CD4-positive, alpha-beta T cell (primary cell): ENCODE measurements at regions not wholly inside any gene's neighbourhood (a gene's known extent, or its start where the extent isn't known, plus 50 kb on each side); places are given as distances from the start of the nearest gene placed in this dataset.

Source experiments
- ATAC-seq: fragments of 200-7000 bp; cut with Tn5 transposase; one replicate; pipeline ENCODE4 v1.10.0; 2022; ENCODE audit warnings: mild to moderate bottlenecking; ENCODE audit not compliant: poor library complexity
- CTCF ChIA-PET: fragments of 350-600 bp; sonication (Branson Sonifier 250); formaldehyde crosslinking; loops from one replicate; lab custom pipeline; 2021; ENCODE audit warnings: antibody characterized with exemption, inconsistent platforms; lab: Charles Lee
- POLR2A ChIA-PET: fragments of 350-600 bp; sonication (Branson Sonifier 250); formaldehyde crosslinking; loops from one replicate; lab custom pipeline; 2021; ENCODE audit warnings: antibody characterized with exemption, inconsistent platforms; lab: Charles Lee
- DNase-seq, 14 experiments: peaks; one replicate each; pipeline ENCODE4 v3.0.0-alpha.2; 2013 to 2020; ENCODE audit warnings: mixed read lengths in 2 of 14
- H3K27ac ChIP-seq, 2 donors: one replicate each; pipeline versions ENCODE4 v1.5.1 to v1.7.0; 2013; ENCODE audit warnings: low read length in 2 of 2, low read depth in 1 of 2, mild to moderate bottlenecking in 1 of 2
- H3K27me3 ChIP-seq, 2 experiments: 1 replicate in 1 of 2; 2 replicates in 1 of 2; pipeline versions ENCODE4 v1.6.1 to v1.7.0; 2013; ENCODE audit warnings: low read length in 2 of 2, control low read depth in 1 of 2, mild to moderate bottlenecking in 1 of 2, moderate library complexity in 1 of 2; ENCODE audit not compliant: insufficient read depth in 2 of 2, control insufficient read depth in 1 of 2
- H3K36me3 ChIP-seq: one replicate; pipeline ENCODE4 v1.6.1; 2013; ENCODE audit warnings: low read length, control low read depth; ENCODE audit not compliant: insufficient read depth
- H3K4me1 ChIP-seq: one replicate; pipeline ENCODE4 v1.6.1; 2013; ENCODE audit warnings: low read length, control low read depth; ENCODE audit not compliant: insufficient read depth
- H3K4me3 ChIP-seq: one replicate; pipeline ENCODE4 v1.5.1; 2013; ENCODE audit warnings: mild to moderate bottlenecking, low read length, moderate library complexity
- H3K9me3 ChIP-seq, 2 experiments: 1 replicate in 1 of 2; 2 replicates in 1 of 2; pipeline versions ENCODE4 v1.6.1 to v1.7.0; 2013; ENCODE audit warnings: low read length in 2 of 2, mild to moderate bottlenecking in 2 of 2, control low read depth in 1 of 2, moderate library complexity in 1 of 2; ENCODE audit not compliant: control insufficient read depth in 1 of 2, insufficient read depth in 1 of 2
- H3K27ac Mint-ChIP-seq: one replicate; pipeline ENCODE4 v1.8.0; 2020; ENCODE audit warnings: mixed read lengths
- H3K27me3 Mint-ChIP-seq: one replicate; pipeline ENCODE4 v1.8.0; 2021; ENCODE audit warnings: mixed read lengths
- H3K36me3 Mint-ChIP-seq: one replicate; pipeline ENCODE4 v1.8.0; 2021; ENCODE audit warnings: low read depth, mixed read lengths
- H3K4me1 Mint-ChIP-seq: one replicate; pipeline ENCODE4 v1.8.0; 2021; ENCODE audit warnings: low read depth, mixed read lengths
- H3K4me3 Mint-ChIP-seq: one replicate; pipeline ENCODE4 v1.8.0; 2020; ENCODE audit warnings: mild to moderate bottlenecking, mixed read lengths
- H3K9me3 Mint-ChIP-seq: one replicate; pipeline ENCODE4 v1.8.0; 2020; ENCODE audit warnings: mixed read lengths
- CTCF ChIP-seq: fragments of 200-600 bp; IDR thresholded peaks from one replicate; pipeline ENCODE4 v1.8.0; 2022; ENCODE audit warnings: antibody characterized with exemption, mild to moderate bottlenecking
- intact Hi-C, 2 experiments: fragments of 100-400 bp; cut with DNase I in 1 of 2; cut with micrococcal nuclease in 1 of 2; formaldehyde crosslinking; loops; one replicate each; pipeline versions ENCODE4 v1.15.1 to v1.9.0; 2023 to 2025; cut with DNase I, micrococcal nuclease

DNA sequence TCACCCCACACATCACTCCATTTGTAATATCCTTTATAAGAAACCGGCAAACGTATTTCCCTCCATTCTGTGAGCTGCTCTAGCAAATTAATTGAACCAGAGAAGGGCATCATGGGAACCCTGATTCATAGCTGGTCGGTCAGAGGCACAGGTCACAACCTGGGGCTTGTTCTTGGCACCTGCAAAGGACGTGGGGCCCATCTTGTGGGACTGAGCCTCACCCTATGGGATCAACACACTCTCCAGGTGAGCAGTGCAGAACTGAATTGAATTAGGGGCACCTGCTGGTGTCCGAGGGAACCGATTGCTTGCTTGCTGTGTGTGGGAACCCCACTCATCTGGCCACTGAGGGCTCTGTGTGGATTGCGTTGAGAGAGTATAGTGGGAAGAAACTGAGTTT, 145.3 kb downstream of the CTTN start:
- H3K36me3 ChIP-seq: no peaks in the 10 kb centered on the region
- no peaks in the 10 kb centered on the region for H3K4me1 ChIP-seq
- H3K36me3 Mint-ChIP-seq: no peaks in the 10 kb centered on the region
- H3K27me3 ChIP-seq: no peaks in the 10 kb centered on the region
- ChIA-PET CTCF (no interaction called here), POLR2A (no interaction called here)
- DNase-seq (no peak), ATAC-seq (no peak)
- no peak overlapping the region for H3K4me3 ChIP-seq
- intact Hi-C loops: no loop called here
- no peaks in the 10 kb centered on the region for H3K9me3 Mint-ChIP-seq
- H3K27ac ChIP-seq: no peak overlapping the region
- H3K4me1 Mint-ChIP-seq: no peaks in the 10 kb centered on the region
- no peak for TF ChIP-seq CTCF
- H3K4me3 Mint-ChIP-seq: no peak overlapping the region
- H3K9me3 ChIP-seq: peaks cover 0 to 41% of the 10 kb centered on the region in 2 experiments
- peaks cover 4% of the 10 kb centered on the region for H3K27me3 Mint-ChIP-seq
- no peak overlapping the region for H3K27ac Mint-ChIP-seq

DNA sequence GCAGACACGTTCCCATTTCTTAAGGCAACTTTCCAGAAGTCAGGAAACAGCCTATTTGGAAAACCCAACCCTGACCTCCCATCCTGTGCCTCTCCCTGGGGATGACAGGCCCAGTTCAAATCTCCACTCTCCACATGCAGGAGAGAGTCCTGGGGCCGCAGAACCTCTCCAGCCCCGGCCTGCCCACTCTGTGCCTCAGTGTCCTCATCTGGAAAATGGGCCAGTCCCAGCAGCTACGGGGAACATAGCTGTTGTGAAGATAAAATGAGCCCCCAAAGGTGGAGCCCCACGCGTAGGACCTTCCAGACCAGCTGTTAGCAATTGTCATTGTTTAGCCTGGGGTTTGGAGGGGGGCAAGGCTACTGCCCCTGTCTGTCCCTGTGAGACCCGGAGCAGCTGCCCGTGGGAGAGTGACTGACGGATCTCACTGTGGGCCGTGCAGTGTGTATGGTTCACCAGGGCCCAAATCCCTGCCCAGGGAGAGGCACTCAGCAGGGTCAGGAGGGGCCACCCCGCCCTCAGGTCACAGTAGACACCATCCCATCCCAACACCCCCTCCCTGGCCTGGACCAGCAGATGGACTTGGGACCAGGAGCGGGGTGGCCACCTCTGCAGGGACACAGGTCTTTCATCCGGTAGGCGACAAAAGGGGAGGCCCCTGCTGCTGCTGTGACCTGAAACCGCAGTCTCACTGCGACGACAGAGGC, 145.9 kb downstream of the CTTN start:
- no peak for DNase-seq
- H3K27ac ChIP-seq: no peak overlapping the region

GRCh38 chr11:70544774-70545609, 146.7 kb downstream of the CTTN start:
- Mint-ChIP-seq H3K9me3 (no peaks in the 10 kb centered on the region), H3K4me1 (no peaks in the 10 kb centered on the region), H3K36me3 (no peaks in the 10 kb centered on the region), H3K27ac (no peak overlapping the region), H3K27me3 (peaks cover 4% of the 10 kb centered on the region), H3K4me3 (no peak overlapping the region)
- Histone ChIP-seq H3K27me3 (no peaks in the 10 kb centered on the region), H3K4me3 (no peak overlapping the region), H3K27ac (no peak overlapping the region), H3K9me3 (peaks cover 0 to 34% of the 10 kb centered on the region in 2 experiments), H3K36me3 (no peaks in the 10 kb centered on the region), H3K4me1 (no peaks in the 10 kb centered on the region)
- TF ChIP-seq CTCF: no peak
- DNase-seq (no peak), ATAC-seq (no peak)
- POLR2A ChIA-PET: no interaction called here
- CTCF ChIA-PET: no interaction called here
- intact Hi-C loops: no loop called here

More for the DNA sequence above, 145.9 kb downstream of the CTTN start:
- no peak overlapping the region for H3K4me3 Mint-ChIP-seq
- H3K4me1 Mint-ChIP-seq: no peaks in the 10 kb centered on the region
- Histone ChIP-seq H3K27me3 (no peaks in the 10 kb centered on the region), H3K9me3 (peaks cover 0 to 35% of the 10 kb centered on the region in 2 experiments), H3K4me1 (no peaks in the 10 kb centered on the region), H3K36me3 (no peaks in the 10 kb centered on the region), H3K4me3 (no peak overlapping the region)
- H3K27me3 Mint-ChIP-seq: peaks cover 4% of the 10 kb centered on the region
- ATAC-seq: no peak
- no peaks in the 10 kb centered on the region for H3K9me3 Mint-ChIP-seq
- H3K27ac Mint-ChIP-seq: no peak overlapping the region
- no peaks in the 10 kb centered on the region for H3K36me3 Mint-ChIP-seq
- ChIA-PET CTCF (no interaction called here), POLR2A (no interaction called here)
- intact Hi-C loops: no loop called here
- no peak for TF ChIP-seq CTCF
